ENCODE measurements at regions not wholly inside any gene's neighbourhood (a gene's known extent, or its start where the extent isn't known, plus 50 kb on each side); places are given as distances from the start of the nearest gene placed in this dataset.

- no peak for TF ChIP-seq GATA2 (IDR thresholded peaks at IDR 0.05; ENCODE audit: low read depth, low read length)
- TF ChIP-seq GATA3 (IDR thresholded peaks at IDR 0.05; ENCODE audit: low read depth, low read length), result no peak
Observed at GRCh38 chr6:21871831-21872230, 278.3 kb downstream of the SOX4 start.

- TF ChIP-seq GATA2 (IDR thresholded peaks at IDR 0.05; ENCODE audit: low read depth, low read length) (no peak), GATA3 (IDR thresholded peaks at IDR 0.05; ENCODE audit: low read depth, low read length) (no peak)
Observed at GRCh38 chr6:21872749-21873148, 279.2 kb downstream of the SOX4 start.

- TF ChIP-seq GATA3 (IDR thresholded peaks at IDR 0.05; ENCODE audit: low read depth, low read length) (no peak), GATA2 (IDR thresholded peaks at IDR 0.05; ENCODE audit: low read depth, low read length) (no peak)
Observed at GRCh38 chr6:21873562-21873961, 280.0 kb downstream of the SOX4 start.

- no peak for TF ChIP-seq GATA3 (IDR thresholded peaks at IDR 0.05; ENCODE audit: low read depth, low read length)
- TF ChIP-seq GATA2 (IDR thresholded peaks at IDR 0.05; ENCODE audit: low read depth, low read length), result no peak
Observed at GRCh38 chr6:21874372-21874771, 280.8 kb downstream of the SOX4 start.

DNA sequence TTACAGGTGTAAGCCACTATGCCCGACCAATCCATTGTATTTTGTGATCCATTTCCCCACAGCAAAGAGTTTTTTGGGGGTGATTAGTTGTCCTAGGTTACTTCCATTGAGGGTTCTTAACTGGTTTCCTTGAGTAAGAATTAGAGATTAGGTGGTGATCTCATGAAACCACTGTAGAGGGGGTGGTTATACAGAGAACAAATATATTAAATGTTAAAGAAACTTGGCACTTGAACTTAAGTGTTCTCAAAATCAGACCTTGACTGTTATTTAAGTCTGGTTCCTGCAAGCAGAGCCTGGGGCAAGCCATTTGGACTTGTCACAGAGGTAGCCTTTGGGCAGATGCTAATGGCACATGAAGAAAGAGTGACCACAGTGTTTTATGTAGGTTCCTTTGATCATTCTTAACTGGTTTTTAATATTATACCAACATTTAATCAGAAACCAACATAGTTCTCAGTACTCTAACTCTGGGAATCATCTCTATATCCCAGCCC lies 288.5 kb downstream of the SOX4 start:
- TF ChIP-seq GATA3 (IDR thresholded peaks at IDR 0.05; ENCODE audit: low read depth, low read length) (no peak), GATA2 (IDR thresholded peaks at IDR 0.05; ENCODE audit: low read depth, low read length) (no peak)

GRCh38 chr6:21883595-21884328 lies 290.2 kb downstream of the SOX4 start:
- TF ChIP-seq GATA2 (IDR thresholded peaks at IDR 0.05; ENCODE audit: low read depth, low read length), result no peak
- no peak for TF ChIP-seq GATA3 (IDR thresholded peaks at IDR 0.05; ENCODE audit: low read depth, low read length)

GRCh38 chr6:21885111-21885510 lies 291.6 kb downstream of the SOX4 start:
- no peak for TF ChIP-seq GATA2 (IDR thresholded peaks at IDR 0.05; ENCODE audit: low read depth, low read length)
- TF ChIP-seq GATA3 (IDR thresholded peaks at IDR 0.05; ENCODE audit: low read depth, low read length), result no peak

DNA sequence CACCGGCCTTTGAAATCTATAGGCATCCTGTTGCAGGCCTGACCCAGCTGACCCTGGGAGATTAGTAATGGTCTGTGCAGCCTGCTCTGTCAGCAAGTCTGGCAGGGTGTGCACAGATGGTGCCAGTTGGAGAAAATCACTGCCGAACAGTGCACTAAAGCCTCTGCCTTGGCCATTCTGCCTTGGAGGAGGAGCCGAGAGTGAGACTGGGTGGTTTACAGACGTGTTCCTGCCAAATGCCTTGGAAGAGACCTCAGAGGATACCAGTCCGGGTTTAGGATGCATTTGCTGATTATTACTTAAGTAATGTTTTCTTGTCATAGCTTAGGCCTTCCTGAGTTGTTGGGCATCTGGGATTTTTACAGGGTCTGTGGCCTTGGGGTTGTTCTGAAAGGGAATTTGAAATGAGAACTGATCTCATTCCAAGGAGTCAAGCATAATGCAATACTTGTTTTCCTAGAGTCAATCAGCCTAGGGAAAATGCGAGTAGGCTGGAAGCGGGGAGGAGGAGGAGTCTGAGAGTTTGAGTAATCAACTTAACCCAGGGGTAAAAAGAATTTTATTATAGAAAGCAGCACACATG lies 292.1 kb downstream of the SOX4 start:
- no peak for TF ChIP-seq GATA2 (IDR thresholded peaks at IDR 0.05; ENCODE audit: low read depth, low read length)
- no peak for TF ChIP-seq GATA3 (IDR thresholded peaks at IDR 0.05; ENCODE audit: low read depth, low read length)

DNA sequence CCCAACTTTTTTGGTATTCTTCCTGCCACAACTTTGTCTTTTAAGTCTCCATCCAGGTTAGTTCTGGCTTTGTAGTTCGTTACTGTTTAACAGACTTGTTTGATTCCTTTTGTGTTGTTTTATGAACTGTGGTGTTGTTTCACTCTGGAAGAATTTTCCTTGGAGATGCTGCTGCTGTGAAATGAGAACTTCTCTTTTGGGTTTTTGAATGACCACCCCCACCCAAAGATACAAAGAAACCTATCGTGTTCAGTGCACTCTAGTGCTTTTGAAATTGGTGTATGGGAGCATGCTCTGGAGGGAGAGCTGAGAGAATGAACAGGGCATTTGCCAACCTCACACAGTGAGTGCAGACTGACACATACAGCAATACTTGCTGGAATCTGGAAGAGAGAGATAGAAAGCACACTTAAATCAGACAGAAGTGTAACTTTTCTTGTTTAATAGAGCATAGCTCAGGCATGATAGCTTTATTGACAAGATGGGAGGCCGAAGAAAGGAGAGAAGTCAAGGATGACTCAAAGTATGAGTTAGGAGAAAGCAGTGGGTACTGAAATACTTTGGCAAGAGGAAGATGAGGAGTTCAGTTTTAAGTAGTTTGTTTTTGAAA lies 293.1 kb downstream of the SOX4 start:
- TF ChIP-seq GATA2 (IDR thresholded peaks at IDR 0.05; ENCODE audit: low read depth, low read length) (no peak), GATA3 (IDR thresholded peaks at IDR 0.05; ENCODE audit: low read depth, low read length) (no peak)

GRCh38 chr6:21887231-21888185 lies 294.0 kb downstream of the SOX4 start:
- TF ChIP-seq GATA2 (IDR thresholded peaks at IDR 0.05; ENCODE audit: low read depth, low read length), result no peak
- no peak for TF ChIP-seq GATA3 (IDR thresholded peaks at IDR 0.05; ENCODE audit: low read depth, low read length)

GRCh38 chr6:21891080-21891479 lies 297.5 kb downstream of the SOX4 start:
- TF ChIP-seq GATA2 (IDR thresholded peaks at IDR 0.05; ENCODE audit: low read depth, low read length) (no peak), GATA3 (IDR thresholded peaks at IDR 0.05; ENCODE audit: low read depth, low read length) (no peak)

DNA sequence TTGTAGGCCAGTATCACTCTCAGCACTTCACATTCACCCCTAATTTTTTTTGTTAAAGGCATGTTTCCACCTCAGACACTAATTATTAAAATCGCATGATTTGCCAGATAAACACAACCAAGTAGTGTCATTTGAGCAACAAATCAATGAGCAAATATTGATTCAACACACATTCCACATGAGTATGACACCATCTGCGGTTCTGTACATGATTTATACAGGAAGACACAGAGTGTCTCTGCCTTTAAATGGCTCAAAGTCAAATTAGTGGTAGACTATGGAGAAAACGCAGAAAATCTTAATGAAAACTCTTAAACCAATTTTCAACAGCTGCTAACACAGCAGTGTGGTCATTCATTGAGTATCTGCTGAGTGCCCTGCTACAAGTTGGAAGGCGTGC lies 300.2 kb downstream of the SOX4 start:
- no peak for TF ChIP-seq GATA3 (IDR thresholded peaks at IDR 0.05; ENCODE audit: low read depth, low read length)
- TF ChIP-seq GATA2 (IDR thresholded peaks at IDR 0.05; ENCODE audit: low read depth, low read length), result no peak

DNA sequence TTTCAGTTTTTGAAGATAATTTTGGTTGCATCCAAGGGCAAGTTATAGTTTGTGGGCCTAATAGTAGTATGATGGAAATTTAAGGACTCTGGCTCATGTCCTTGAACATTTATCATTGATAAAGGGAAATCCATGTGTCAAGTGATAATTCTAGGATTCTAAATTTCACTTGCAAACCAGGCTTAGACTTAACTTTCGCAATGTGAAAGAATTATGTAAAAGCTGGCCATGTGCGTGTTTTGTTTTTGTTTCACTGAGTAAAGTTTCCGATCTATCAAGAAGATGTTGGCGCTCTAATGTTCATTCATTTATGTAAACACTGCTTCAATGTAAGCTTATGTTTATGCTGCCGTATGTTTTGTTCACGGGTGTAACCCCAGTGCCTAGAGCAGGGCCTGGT lies 302.0 kb downstream of the SOX4 start:
- TF ChIP-seq GATA2 (IDR thresholded peaks at IDR 0.05; ENCODE audit: low read depth, low read length) (no peak), GATA3 (IDR thresholded peaks at IDR 0.05; ENCODE audit: low read depth, low read length) (no peak)
